ENCODE measurements at regions not wholly inside any gene's neighbourhood (a gene's known extent, or its start where the extent isn't known, plus 50 kb on each side); places are given as distances from the start of the nearest gene placed in this dataset.

- DNase-seq (no peak), ATAC-seq (no peak)
- POLR2A ChIA-PET (ENCODE audit: unreplicated experiment) = no interaction called here
- intact Hi-C loops (cut with micrococcal nuclease) = no loop called here
- Histone ChIP-seq H3K4me3 (ENCODE audit: low read length) (no peak overlapping the region), H3K9me3 (ENCODE audit: low read length) (no peaks in the 10 kb centered on the region), H2AFZ (ENCODE audit: low read length) (no peak overlapping the region), H3K9me2 (replicated peaks; ENCODE audit: low read length) (no peaks in the 10 kb centered on the region), H4K20me1 (ENCODE audit: low read length) (no peaks in the 10 kb centered on the region), H3K4me2 (ENCODE audit: low read length) (no peak overlapping the region), H3K27ac (ENCODE audit: low read length) (no peak overlapping the region), H3K9ac (ENCODE audit: low read length) (no peak overlapping the region), H3K4me1 (ENCODE audit: insufficient read depth, low read length) (no peaks in the 10 kb centered on the region), H3K79me2 (ENCODE audit: low read length) (no peaks in the 10 kb centered on the region), H3F3A (ENCODE audit: low read length, unreplicated experiment) (no peaks in the 10 kb centered on the region), H3K27me3 (ENCODE audit: low read length) (no peaks in the 10 kb centered on the region), H3K36me3 (ENCODE audit: low read depth, low read length) (no peaks in the 10 kb centered on the region)
- CTCF ChIA-PET = no interaction called here
- TF ChIP-seq CTCF (conservative IDR thresholded peaks at IDR 0.05; ENCODE audit: low read depth, low read length) (no peak), EZH2 (IDR thresholded peaks at IDR 0.05; ENCODE audit: low read length, unreplicated experiment) (no peak), EZH2phosphoT487 (IDR thresholded peaks at IDR 0.05; ENCODE audit: borderline replicate concordance, low read length) (no peak)
- BruUV-seq (replicated peaks) = no TSS peak
Observed at GRCh38 chr4:32661229-32661628, 1941.1 kb downstream of the PCDH7 start.

GRCh38 chr4:32662803-32663202 is 1942.6 kb downstream of the PCDH7 start:
- no peaks in the 10 kb centered on the region for H3K27me3 ChIP-seq (ENCODE audit: low read length)
- intact Hi-C loops (cut with micrococcal nuclease) = no loop called here
- H3K4me1 ChIP-seq (ENCODE audit: insufficient read depth, low read length) = no peaks in the 10 kb centered on the region
- H4K20me1 ChIP-seq (ENCODE audit: low read length) = no peaks in the 10 kb centered on the region
- no peak overlapping the region for H3K27ac ChIP-seq (ENCODE audit: low read length)
- no peak for TF ChIP-seq EZH2 (IDR thresholded peaks at IDR 0.05; ENCODE audit: low read length, unreplicated experiment)
- TF ChIP-seq EZH2phosphoT487 (IDR thresholded peaks at IDR 0.05; ENCODE audit: borderline replicate concordance, low read length) = no peak
- TF ChIP-seq CTCF (conservative IDR thresholded peaks at IDR 0.05; ENCODE audit: low read depth, low read length) = no peak
- DNase-seq = no peak
- no peaks in the 10 kb centered on the region for H3K9me2 ChIP-seq (replicated peaks; ENCODE audit: low read length)
- no peak overlapping the region for H2AFZ ChIP-seq (ENCODE audit: low read length)
- H3K9ac ChIP-seq (ENCODE audit: low read length) = no peak overlapping the region
- no peaks in the 10 kb centered on the region for H3F3A ChIP-seq (ENCODE audit: low read length, unreplicated experiment)
- CTCF ChIA-PET = no interaction called here
- no peak for ATAC-seq
- H3K4me3 ChIP-seq (ENCODE audit: low read length) = no peak overlapping the region
- POLR2A ChIA-PET (ENCODE audit: unreplicated experiment) = no interaction called here
- BruUV-seq (replicated peaks) = no TSS peak
- no peaks in the 10 kb centered on the region for H3K36me3 ChIP-seq (ENCODE audit: low read depth, low read length)
- no peak overlapping the region for H3K4me2 ChIP-seq (ENCODE audit: low read length)
- no peaks in the 10 kb centered on the region for H3K9me3 ChIP-seq (ENCODE audit: low read length)
- H3K79me2 ChIP-seq (ENCODE audit: low read length) = no peaks in the 10 kb centered on the region

GRCh38 chr4:32672359-32672758 is 1952.2 kb downstream of the PCDH7 start:
- Histone ChIP-seq H3K9me2 (replicated peaks; ENCODE audit: low read length) (no peaks in the 10 kb centered on the region), H3K9ac (ENCODE audit: low read length) (no peak overlapping the region), H3K27me3 (ENCODE audit: low read length) (no peaks in the 10 kb centered on the region), H2AFZ (ENCODE audit: low read length) (no peak overlapping the region), H3K27ac (ENCODE audit: low read length) (no peak overlapping the region), H3F3A (ENCODE audit: low read length, unreplicated experiment) (no peaks in the 10 kb centered on the region), H3K4me3 (ENCODE audit: low read length) (no peak overlapping the region), H3K79me2 (ENCODE audit: low read length) (no peaks in the 10 kb centered on the region), H3K4me2 (ENCODE audit: low read length) (no peak overlapping the region), H4K20me1 (ENCODE audit: low read length) (no peaks in the 10 kb centered on the region), H3K36me3 (ENCODE audit: low read depth, low read length) (no peaks in the 10 kb centered on the region), H3K4me1 (ENCODE audit: insufficient read depth, low read length) (no peaks in the 10 kb centered on the region), H3K9me3 (ENCODE audit: low read length) (no peaks in the 10 kb centered on the region)
- ChIA-PET POLR2A (ENCODE audit: unreplicated experiment) (no interaction called here), CTCF (no interaction called here)
- no peak for DNase-seq
- no TSS peak for BruUV-seq (replicated peaks)
- intact Hi-C loops (cut with micrococcal nuclease) = no loop called here
- no peak for TF ChIP-seq CTCF (conservative IDR thresholded peaks at IDR 0.05; ENCODE audit: low read depth, low read length)
- TF ChIP-seq EZH2phosphoT487 (IDR thresholded peaks at IDR 0.05; ENCODE audit: borderline replicate concordance, low read length) = no peak
- no peak for TF ChIP-seq EZH2 (IDR thresholded peaks at IDR 0.05; ENCODE audit: low read length, unreplicated experiment)
- no peak for ATAC-seq
